Parathyroid adenoma (tissue), 2 donors: ENCODE measurements at regions not wholly inside any gene's neighbourhood (a gene's known extent, or its start where the extent isn't known, plus 50 kb on each side); places are given as distances from the start of the nearest gene placed in this dataset.

ENCODE experiments used
- H2AFZ ChIP-seq: fragments of 300-600 bp; sonication (generic); one replicate; pipeline ENCODE4 v1.7.0; 2017; ENCODE audit warnings: antibody characterized with exemption, mild to moderate bottlenecking
- H3K27ac ChIP-seq: fragments of 300-600 bp; sonication (generic); one replicate; pipeline ENCODE4 v1.7.0; 2017
- H3K27me3 ChIP-seq: fragments of 300-600 bp; sonication (generic); one replicate; pipeline ENCODE4 v1.7.0; 2017; ENCODE audit warnings: low read length; ENCODE audit not compliant: control insufficient read depth, insufficient read depth
- H3K36me3 ChIP-seq: fragments of 300-600 bp; sonication (generic); one replicate; pipeline ENCODE4 v1.7.0; 2017; ENCODE audit warnings: low read length; ENCODE audit not compliant: control insufficient read depth, insufficient read depth
- H3K4me1 ChIP-seq: fragments of 300-600 bp; sonication (generic); one replicate; pipeline ENCODE4 v1.7.0; 2017; ENCODE audit warnings: control low read depth
- H3K4me2 ChIP-seq: fragments of 300-600 bp; sonication (generic); one replicate; pipeline ENCODE4 v1.7.0; 2017; ENCODE audit warnings: low read length
- H3K4me3 ChIP-seq: fragments of 300-600 bp; sonication (generic); one replicate; pipeline ENCODE4 v1.7.0; 2017; ENCODE audit warnings: low read depth, low read length
- H3K79me2 ChIP-seq: fragments of 300-600 bp; sonication (generic); one replicate; pipeline ENCODE4 v1.7.0; 2017; ENCODE audit warnings: control low read depth
- H3K9ac ChIP-seq: fragments of 300-600 bp; sonication (generic); one replicate; pipeline ENCODE4 v1.7.0; 2017; ENCODE audit warnings: mild to moderate bottlenecking
- H3K9me3 ChIP-seq: fragments of 300-600 bp; sonication (generic); one replicate; pipeline ENCODE4 v1.7.0; 2017; ENCODE audit warnings: low read length; ENCODE audit not compliant: control insufficient read depth
- CTCF ChIP-seq: fragments of 300-600 bp; sonication (generic); IDR thresholded peaks from one replicate; pipeline ENCODE4 v1.7.0; 2017; ENCODE audit warnings: antibody characterized with exemption, mild to moderate bottlenecking
- donor health status: primary hyperparathyroidism.

- no peak for TF ChIP-seq CTCF
- Histone ChIP-seq H3K79me2 (no peaks in the 10 kb centered on the region), H3K4me3 (no peak overlapping the region), H3K36me3 (no peaks in the 10 kb centered on the region), H3K9ac (no peak overlapping the region), H3K27ac (no peak overlapping the region), H3K4me1 (peaks cover 3% of the 10 kb centered on the region), H3K9me3 (no peaks in the 10 kb centered on the region), H2AFZ (no peak overlapping the region), H3K27me3 (no peaks in the 10 kb centered on the region), H3K4me2 (no peak overlapping the region)
Measured at GRCh38 chr3:69538281-69538680, 152.4 kb upstream of the FRMD4B start.

GRCh38 chr3:69536306-69537020 lies 150.6 kb upstream of the FRMD4B start:
- no peak for TF ChIP-seq CTCF
- Histone ChIP-seq H3K9ac (no peak overlapping the region), H2AFZ (no peak overlapping the region), H3K27ac (no peak overlapping the region), H3K4me2 (no peak overlapping the region), H3K4me3 (no peak overlapping the region), H3K79me2 (no peaks in the 10 kb centered on the region), H3K4me1 (peaks cover 3% of the 10 kb centered on the region), H3K36me3 (no peaks in the 10 kb centered on the region), H3K27me3 (no peaks in the 10 kb centered on the region), H3K9me3 (no peaks in the 10 kb centered on the region)

- Histone ChIP-seq H3K9me3 (no peaks in the 10 kb centered on the region), H3K4me2 (no peak overlapping the region), H3K79me2 (no peaks in the 10 kb centered on the region), H3K27me3 (no peaks in the 10 kb centered on the region), H3K27ac (no peak overlapping the region), H3K4me1 (peaks cover 3% of the 10 kb centered on the region), H3K9ac (no peak overlapping the region), H2AFZ (no peak overlapping the region), H3K4me3 (no peak overlapping the region), H3K36me3 (no peaks in the 10 kb centered on the region)
- TF ChIP-seq CTCF: no peak
Measured at GRCh38 chr3:69535613-69536012, 149.7 kb upstream of the FRMD4B start.

GRCh38 chr3:69532547-69533224 lies 146.8 kb upstream of the FRMD4B start:
- no peak overlapping the region for H3K9ac ChIP-seq
- H3K27me3 ChIP-seq: no peaks in the 10 kb centered on the region
- no peak for TF ChIP-seq CTCF
- no peaks in the 10 kb centered on the region for H3K4me1 ChIP-seq
- no peaks in the 10 kb centered on the region for H3K79me2 ChIP-seq
- H3K27ac ChIP-seq: no peak overlapping the region
- H3K4me3 ChIP-seq: no peak overlapping the region
- H2AFZ ChIP-seq: no peak overlapping the region
- H3K9me3 ChIP-seq: no peaks in the 10 kb centered on the region
- H3K36me3 ChIP-seq: no peaks in the 10 kb centered on the region
- H3K4me2 ChIP-seq: no peak overlapping the region
